CD4-positive, alpha-beta T cell treated with Interleukin-17A for 1 hour (primary cell): ENCODE measurements at regions not wholly inside any gene's neighbourhood (a gene's known extent, or its start where the extent isn't known, plus 50 kb on each side); places are given as distances from the start of the nearest gene placed in this dataset.

ENCODE experiments used
- DNase-seq: peaks from one replicate; pipeline ENCODE4 v3.0.0-alpha.2; 2020

DNA sequence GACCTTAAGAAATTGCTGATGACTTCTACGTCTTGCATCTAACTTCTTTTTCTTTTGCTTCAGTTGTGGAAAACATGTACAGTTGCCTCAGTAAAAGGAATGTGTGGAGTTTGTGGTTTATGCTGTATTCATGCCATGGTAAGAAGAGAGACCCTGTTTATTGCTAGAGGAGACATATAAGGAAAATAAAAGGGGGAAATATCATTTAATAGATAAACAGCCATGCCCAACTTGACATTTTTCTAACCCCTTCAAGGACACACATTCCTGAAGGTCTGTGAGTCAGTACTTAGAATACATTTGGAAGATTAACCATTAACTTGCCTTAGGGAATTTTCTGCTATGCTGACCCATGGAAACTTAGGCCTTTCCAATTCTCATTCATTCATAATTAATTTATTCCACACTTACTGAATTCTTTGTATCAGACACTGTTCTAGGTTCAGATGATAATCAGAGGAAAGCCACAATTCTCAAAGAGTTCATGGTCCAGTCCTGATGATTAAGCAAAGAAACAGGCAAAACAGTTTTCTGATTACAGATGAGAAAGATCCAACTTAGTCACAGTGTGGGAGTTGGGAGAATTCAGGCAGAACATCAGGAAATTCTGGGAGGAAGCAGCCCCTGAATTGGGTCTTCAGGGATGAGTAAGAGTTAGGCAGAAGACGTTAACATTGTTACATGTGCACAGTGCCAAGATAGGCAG, 329.8 kb upstream of the RASGRP1 start:
- no peak for DNase-seq

- no peak for DNase-seq
These were observed 331.0 kb upstream of the RASGRP1 start for GRCh38 chr15:38895326-38896255.

DNA sequence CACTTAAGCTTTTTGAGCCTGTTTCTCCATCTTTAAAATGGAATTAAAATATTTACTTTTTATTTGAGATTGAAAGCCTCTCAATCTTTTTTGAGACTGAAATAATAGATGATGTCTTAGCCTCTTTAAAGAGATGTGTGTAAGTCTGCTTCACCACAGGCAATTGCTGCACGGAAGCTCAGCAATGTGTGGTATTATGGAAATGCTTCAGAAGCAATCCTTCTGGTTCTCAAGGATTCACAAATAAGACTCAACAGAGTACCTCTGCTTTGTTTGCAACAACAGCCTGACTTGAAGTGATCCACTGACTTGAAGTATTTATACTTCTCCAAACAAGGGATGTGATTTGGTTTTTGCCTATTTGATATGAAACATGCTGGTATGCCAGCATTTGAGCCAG, 332.0 kb upstream of the RASGRP1 start:
- no peak for DNase-seq

DNA sequence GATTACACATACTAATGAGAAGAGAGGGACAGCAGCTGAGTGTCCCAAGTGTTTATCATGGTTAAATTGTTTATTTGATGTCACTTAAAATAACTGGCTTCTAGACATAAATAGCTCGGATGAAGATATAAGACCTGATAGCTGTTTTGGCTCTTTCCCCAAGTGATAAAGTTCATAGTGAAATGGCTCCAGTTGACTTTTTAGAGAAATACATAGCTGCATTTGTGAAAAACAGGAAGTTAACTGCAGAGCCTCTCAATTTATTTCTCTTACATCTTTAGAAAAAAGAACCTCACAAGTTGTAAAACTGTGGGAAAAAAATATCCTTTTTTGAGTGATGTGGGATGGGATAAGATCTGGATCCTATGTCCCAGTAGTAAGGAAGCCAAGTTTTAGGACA, 332.9 kb upstream of the RASGRP1 start:
- no peak for DNase-seq

DNA sequence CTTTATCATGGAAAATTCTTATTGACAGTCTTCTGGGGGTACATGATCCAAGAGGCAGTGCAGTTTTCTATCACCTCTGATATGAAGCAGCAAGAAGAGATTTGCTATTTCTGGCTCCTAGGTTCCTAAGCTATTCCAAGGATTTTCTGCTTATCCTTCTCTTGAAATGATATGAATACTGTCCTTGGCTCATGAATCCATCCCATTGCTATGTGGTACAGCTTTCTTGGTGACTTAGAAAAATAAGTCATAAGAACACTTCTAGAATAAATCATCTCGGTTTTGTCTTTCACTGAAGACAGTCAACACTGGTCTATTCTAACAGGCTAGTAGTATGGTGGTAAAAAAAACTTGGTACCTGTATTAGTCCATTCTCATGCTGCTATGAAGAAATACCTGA, 333.6 kb upstream of the RASGRP1 start:
- no peak for DNase-seq

DNA sequence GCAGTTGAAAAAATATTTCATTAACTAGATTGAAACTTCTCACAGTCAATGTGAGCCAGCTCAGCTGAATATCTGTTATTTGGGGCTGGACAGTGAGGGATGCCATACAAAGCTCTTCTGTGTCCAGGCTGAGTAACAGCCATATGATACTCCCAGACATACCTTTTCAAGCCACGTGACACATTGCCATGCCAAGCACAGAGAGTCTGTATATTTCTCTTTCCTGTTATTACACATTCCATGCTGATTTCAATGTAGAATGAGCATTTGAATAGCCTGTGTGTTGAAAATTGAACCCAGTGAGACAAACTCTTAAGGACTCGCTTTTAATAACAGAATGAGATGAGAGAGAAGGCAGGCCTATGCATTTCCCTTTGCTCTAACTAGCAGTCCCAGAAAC, 334.7 kb upstream of the RASGRP1 start:
- no peak for DNase-seq

DNA sequence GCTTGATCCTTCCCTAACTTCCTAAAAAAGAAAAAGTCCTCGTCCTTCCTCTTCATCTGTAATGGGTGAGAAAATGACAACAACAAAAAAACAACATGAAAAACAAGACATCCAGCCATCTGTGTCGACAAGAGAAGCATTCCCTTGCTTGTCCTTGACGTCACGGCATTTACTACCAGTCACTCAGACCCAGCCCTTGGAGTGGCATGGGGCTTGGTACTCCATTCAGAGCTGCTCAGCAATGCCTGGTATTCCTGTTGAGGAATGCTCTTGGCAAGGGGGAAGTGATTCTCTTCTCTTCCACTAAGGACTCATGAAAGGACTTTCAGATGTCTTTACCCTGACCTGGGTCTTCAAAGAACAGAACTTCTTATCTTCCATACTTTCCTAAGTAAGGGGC, 339.7 kb upstream of the RASGRP1 start:
- DNase-seq: no peak

- DNase-seq: no peak
These were observed 341.0 kb upstream of the RASGRP1 start for GRCh38 chr15:38905632-38906031.

DNA sequence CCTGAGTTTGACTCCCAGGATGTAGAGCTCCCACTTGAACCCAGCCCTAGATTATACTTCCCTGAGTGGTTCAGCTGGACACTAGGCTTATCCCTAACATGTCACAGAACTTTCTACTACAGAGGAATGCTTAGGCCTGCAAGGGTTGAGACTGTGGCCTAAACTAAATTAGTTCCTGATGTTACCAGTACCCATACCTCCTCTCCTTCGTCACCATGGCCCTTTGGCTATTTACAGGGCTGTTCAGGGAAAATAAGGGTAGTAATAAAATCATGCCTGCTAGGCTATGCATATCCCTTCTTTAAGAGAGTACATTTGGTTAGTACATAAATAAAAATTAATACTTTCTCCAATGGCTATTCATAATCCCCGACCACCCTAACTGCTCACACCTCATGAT, 356.4 kb upstream of the RASGRP1 start:
- no peak for DNase-seq

GRCh38 chr15:38921471-38921870, 356.9 kb upstream of the RASGRP1 start:
- DNase-seq: no peak

DNA sequence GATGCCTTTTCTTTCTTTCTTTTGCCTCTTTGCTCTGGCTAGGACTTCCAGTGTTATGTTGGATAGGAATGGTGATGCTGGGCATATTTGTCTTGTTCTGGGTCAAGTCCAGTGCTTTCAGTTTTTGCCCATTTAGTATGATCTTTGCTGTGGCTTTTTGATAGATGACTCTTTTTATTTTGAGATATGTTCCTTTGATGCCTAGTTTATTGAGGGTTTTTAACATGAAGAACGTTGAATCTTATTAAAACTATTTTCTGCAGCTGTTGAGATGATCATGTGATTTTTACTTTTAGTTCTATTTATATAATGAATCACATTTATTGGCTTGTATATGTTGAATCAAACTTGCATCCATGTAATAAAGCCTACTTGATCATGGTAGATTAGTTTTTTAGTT, 363.8 kb upstream of the RASGRP1 start:
- no peak for DNase-seq

DNA sequence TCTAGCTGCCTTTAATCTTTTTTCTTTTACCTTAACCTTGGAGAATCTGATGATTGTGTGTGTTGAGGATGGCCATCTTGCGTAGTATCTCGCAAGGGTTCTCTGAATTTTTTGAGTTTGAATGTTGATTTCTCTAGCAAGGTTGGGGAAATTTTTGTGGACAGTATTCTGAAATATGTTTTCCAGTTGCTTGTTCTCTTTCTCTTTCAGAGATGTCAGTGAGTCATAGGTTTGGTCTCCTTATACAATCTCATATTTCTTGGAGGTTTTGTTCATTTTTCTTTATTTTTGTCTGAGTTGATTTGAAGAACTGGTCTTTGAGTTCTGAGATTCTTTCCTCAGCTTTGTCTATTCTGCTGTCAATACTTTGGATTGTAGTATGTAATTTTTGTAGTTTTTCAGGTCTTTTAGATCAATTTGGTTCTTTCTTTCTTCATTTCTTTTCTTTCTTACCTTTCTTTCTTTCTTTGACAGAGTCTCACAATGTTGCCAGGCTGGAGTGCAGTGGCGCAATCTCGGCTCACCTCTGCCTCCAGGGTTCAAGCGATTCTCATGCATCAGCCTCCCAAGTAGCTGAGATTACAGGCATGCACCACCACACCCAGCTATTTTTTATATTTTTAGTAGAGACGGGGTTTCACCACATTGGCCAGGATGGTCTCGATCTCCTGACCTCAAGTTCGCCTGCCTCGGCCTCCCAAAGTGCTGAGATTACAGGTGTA, 366.4 kb upstream of the RASGRP1 start:
- DNase-seq: no peak

DNA sequence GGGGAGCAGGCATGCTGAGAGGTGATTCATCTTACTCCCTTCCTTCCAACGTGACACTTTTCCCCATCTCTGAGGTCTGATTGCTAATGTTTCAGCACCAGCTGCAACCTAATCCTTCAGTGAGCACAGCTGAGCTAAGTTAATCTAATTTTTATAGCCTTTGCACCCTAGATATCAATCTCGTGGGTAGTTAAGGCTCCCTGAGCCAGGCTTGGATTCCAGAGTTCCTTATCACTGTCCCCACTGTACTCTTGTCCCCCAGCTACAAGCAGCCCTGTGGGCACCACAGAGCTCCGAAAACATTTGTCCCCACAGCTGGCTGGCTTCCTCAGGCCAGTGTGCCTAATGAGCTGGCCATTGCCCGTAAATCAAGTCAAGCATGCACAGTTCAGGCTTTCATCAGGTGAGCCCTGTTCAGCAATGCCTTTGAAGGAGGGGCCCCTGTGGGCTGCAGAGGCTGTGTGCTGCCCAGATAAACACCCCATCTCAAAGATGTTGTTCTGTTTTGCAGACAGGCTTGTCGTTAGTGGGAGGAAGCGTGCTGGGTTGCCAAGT, 376.9 kb upstream of the RASGRP1 start:
- no peak for DNase-seq

- no peak for DNase-seq
These were observed 379.9 kb upstream of the RASGRP1 start for GRCh38 chr15:38944536-38944935.

- DNase-seq: no peak
These were observed 381.1 kb upstream of the RASGRP1 start for GRCh38 chr15:38945551-38946298.

GRCh38 chr15:38954090-38954489, 389.5 kb upstream of the RASGRP1 start:
- DNase-seq: no peak

DNA sequence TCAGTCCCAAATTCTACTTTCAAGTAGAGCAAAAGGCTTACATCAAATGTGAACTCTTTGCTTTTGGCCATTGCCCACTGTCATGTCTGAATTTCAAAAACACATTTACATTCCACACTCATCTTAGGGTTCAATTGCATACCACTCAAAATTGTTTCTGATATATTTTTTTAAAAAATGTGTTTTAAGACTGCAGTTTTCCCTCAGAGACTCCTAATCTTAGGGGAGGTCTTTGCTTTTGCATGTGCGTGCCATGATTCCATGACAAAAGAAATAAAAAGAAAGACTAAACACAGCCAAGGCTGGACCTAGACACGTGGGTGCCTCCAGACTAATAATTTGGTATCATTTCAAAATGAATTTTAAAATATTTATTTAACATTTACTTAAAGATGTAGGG, 396.8 kb upstream of the RASGRP1 start:
- DNase-seq: no peak

GRCh38 chr15:38961931-38962330, 397.3 kb upstream of the RASGRP1 start:
- DNase-seq: no peak

DNA sequence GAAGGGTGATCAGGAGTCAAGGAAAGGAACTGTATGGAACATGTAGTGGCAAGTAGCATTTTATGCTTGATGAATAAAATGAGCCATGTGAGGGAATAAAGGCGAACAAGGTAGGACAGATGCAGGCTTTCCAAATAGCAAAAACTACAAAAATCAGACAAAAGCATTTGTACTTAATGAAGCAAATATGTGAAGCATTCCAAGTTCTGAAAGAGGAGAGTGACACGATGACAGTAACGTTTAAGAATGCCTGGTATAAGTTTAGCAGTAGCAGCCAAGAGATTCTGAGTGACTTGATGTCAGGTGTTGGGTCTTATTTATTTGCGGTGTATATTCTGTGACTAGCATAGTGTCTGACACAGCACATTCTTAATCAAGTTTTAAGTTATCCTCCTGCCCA, 408.2 kb upstream of the RASGRP1 start:
- no peak for DNase-seq

GRCh38 chr15:38975282-38975990, 410.8 kb upstream of the RASGRP1 start:
- no peak for DNase-seq

DNA sequence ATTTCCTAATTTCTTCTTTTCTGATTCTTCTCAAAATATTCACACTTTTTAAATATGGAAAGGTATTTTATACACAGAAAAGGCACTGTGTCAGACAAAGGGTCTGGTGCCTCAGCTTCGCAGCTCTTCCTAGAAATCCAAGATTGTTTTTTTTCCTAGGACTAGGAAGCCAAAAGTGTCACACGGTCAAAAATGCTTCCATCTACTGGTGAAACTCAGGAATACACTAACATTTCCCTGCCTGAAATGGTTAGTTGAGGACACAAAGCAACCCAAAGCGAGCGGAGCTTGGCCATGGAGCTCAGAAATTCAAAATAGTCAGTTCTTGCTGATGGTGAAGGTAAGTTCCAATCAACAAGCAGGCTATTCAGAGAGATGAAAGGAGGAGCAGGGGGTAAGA, 426.5 kb upstream of the RASGRP1 start:
- DNase-seq: no peak

- DNase-seq: no peak
These were observed 427.1 kb upstream of the RASGRP1 start for GRCh38 chr15:38991701-38992100.
